HCT116 (cell line): ENCODE measurements at regions not wholly inside any gene's neighbourhood (a gene's known extent, or its start where the extent isn't known, plus 50 kb on each side); places are given as distances from the start of the nearest gene placed in this dataset.

ENCODE experiments used
- ATAC-seq: fragments of 200-7000 bp; cut with Tn5 transposase; 2 replicates; pipeline ENCODE4 v1.9.1; 2020; ENCODE audit warnings: mild to moderate bottlenecking, moderate library complexity
- BruUV-seq: library from RNA; stranded (reverse); fragments of 400-500 nt; replicated peaks from 2 replicates; lab custom pipeline; 2021; lab: Mats Ljungman, UMichigan
- CTCF ChIA-PET: fragments of 300-600 bp; sonication (Branson Sonifier 250); formaldehyde crosslinking; loops from one replicate; lab custom pipeline; 2021; ENCODE audit warnings: antibody characterized with exemption; lab: Charles Lee
- POLR2A ChIA-PET: fragments of 300-600, 350-600 bp; sonication (Branson Sonifier 250); formaldehyde crosslinking; loops from one replicate; lab custom pipeline; 2021; ENCODE audit warnings: antibody characterized with exemption; lab: Charles Lee
- RAD21 ChIA-PET, 2 experiments: fragments of 300-600 bp; sonication (Branson Sonifier 250); formaldehyde crosslinking; loops; one replicate each; lab custom pipeline; 2023; ENCODE audit warnings: low total read pairs in 2 of 2; ENCODE audit not compliant: uncharacterized antibody in 2 of 2, unreplicated experiment in 2 of 2, low non-redundant PET in 1 of 2; lab: Charles Lee
- DNase-seq: peaks from one replicate; pipeline ENCODE4 v3.0.0-alpha.2; 2010; ENCODE audit warnings: low read depth, low spot score
- H2AFZ ChIP-seq: fragments of 200-600 bp; shearing (Covaris generic), sonication (generic); 2 replicates; pipeline ENCODE4 v1.6.1; 2017; ENCODE audit warnings: low read depth, mixed run types, mixed read lengths, antibody characterized with exemption, low read length; ENCODE audit not compliant: poor library complexity, severe bottlenecking
- H3K27ac ChIP-seq: 2 replicates; pipeline ENCODE4 v1.5.1; 2012; ENCODE audit warnings: low read depth, low read length
- H3K27me3 ChIP-seq: fragments of 200-600 bp; sonication (generic); 2 replicates; pipeline ENCODE4 v1.6.1; 2016; ENCODE audit warnings: mixed run types, low read length, mixed read lengths; ENCODE audit not compliant: insufficient read depth
- H3K36me3 ChIP-seq, 2 experiments: fragments of 200-500 bp in 1 of 2; fragments of 200-600 bp in 1 of 2; sonication (Bioruptor generic) in 1 of 2; sonication (generic) in 1 of 2; 2 replicates each; pipeline versions ENCODE4 v1.5.1 to v1.6.1; 2014 to 2016; ENCODE audit warnings: low read length in 2 of 2, inconsistent platforms in 1 of 2, mixed read lengths in 1 of 2, mixed run types in 1 of 2; ENCODE audit not compliant: insufficient read depth in 2 of 2, control insufficient read depth in 1 of 2
- H3K4me1 ChIP-seq, 2 experiments: fragments of 200-600 bp in 1 of 2; sonication (generic) in 1 of 2; 2 replicates each; pipeline versions ENCODE4 v1.5.1 to v1.6.1; 2012 to 2017; ENCODE audit warnings: low read length in 2 of 2, inconsistent platforms in 1 of 2, mild to moderate bottlenecking in 1 of 2, mixed read lengths in 1 of 2, mixed run types in 1 of 2, moderate library complexity in 1 of 2; ENCODE audit not compliant: insufficient read depth in 2 of 2, control insufficient read depth in 1 of 2
- H3K4me2 ChIP-seq: fragments of 200-600 bp; sonication (generic); 2 replicates; pipeline ENCODE4 v1.6.1; 2017; ENCODE audit warnings: mixed run types, low read length, mixed read lengths
- H3K4me3 ChIP-seq, 2 experiments: fragments of 200-600 bp in 1 of 2; sonication (generic) in 1 of 2; replicated peaks in 1 of 2; 2 replicates each; pipeline ENCODE4 v1.5.1; 2011 to 2016; ENCODE audit warnings: low read length in 2 of 2, control low read depth in 1 of 2, low read depth in 1 of 2, mild to moderate bottlenecking in 1 of 2, mixed read lengths in 1 of 2, mixed run types in 1 of 2
- H3K79me2 ChIP-seq: fragments of 200-600 bp; sonication (generic); 2 replicates; pipeline ENCODE4 v1.6.1; 2017; ENCODE audit warnings: mild to moderate bottlenecking, mixed run types, low read length, moderate library complexity, mixed read lengths; ENCODE audit not compliant: insufficient read depth
- H3K9ac ChIP-seq: fragments of 200-600 bp; sonication (generic); 2 replicates; pipeline ENCODE4 v1.6.1; 2016; ENCODE audit warnings: low read length, mixed read lengths
- H3K9me2 ChIP-seq: fragments of 200-600 bp; sonication (generic), shearing (Covaris generic); 2 replicates; pipeline ENCODE4 v1.6.1; 2017; ENCODE audit warnings: mixed run types, mild to moderate bottlenecking, moderate library complexity; ENCODE audit not compliant: insufficient read depth
- H3K9me3 ChIP-seq, 2 experiments: fragments of 200-500 bp in 1 of 2; fragments of 200-600 bp in 1 of 2; sonication (Bioruptor generic) in 1 of 2; sonication (generic) in 1 of 2; 2 replicates each; pipeline ENCODE4 v1.6.1; 2014 to 2017; ENCODE audit warnings: low read length in 2 of 2, mixed read lengths in 2 of 2, inconsistent platforms in 1 of 2, low read depth in 1 of 2, mild to moderate bottlenecking in 1 of 2, mixed run types in 1 of 2, moderate library complexity in 1 of 2; ENCODE audit not compliant: control insufficient read depth in 1 of 2, insufficient read depth in 1 of 2
- H4K20me1 ChIP-seq: fragments of 200-600 bp; sonication (generic), shearing (Covaris generic); 2 replicates; pipeline ENCODE4 v1.6.1; 2017; ENCODE audit warnings: mixed run types, mild to moderate bottlenecking, moderate library complexity; ENCODE audit not compliant: insufficient read depth
- CBX3 ChIP-seq: IDR thresholded peaks from 2 replicates; pipeline ENCODE4 v1.6.1; 2012; ENCODE audit warnings: low read depth
- CEBPB ChIP-seq: IDR thresholded peaks from 2 replicates; pipeline ENCODE4 v1.6.1; 2012; ENCODE audit warnings: low read depth
- EGR1 ChIP-seq: IDR thresholded peaks from 2 replicates; pipeline ENCODE4 v1.6.1; 2012; ENCODE audit warnings: low read depth
- EZH2 ChIP-seq: fragments of 200-600 bp; sonication (generic); IDR thresholded peaks from 2 replicates; pipeline ENCODE4 v1.6.1; 2017; ENCODE audit warnings: antibody characterized with exemption, mixed run types
- FOSL1 ChIP-seq: IDR thresholded peaks from 2 replicates; pipeline ENCODE4 v1.6.1; 2012; ENCODE audit warnings: low read depth
- JUND ChIP-seq: IDR thresholded peaks from 2 replicates; pipeline ENCODE4 v1.6.1; 2012
- RAD21 ChIP-seq: IDR thresholded peaks from 2 replicates; pipeline ENCODE4 v1.6.1; 2012; ENCODE audit warnings: low read depth, mild to moderate bottlenecking
- REST ChIP-seq: IDR thresholded peaks from 2 replicates; pipeline ENCODE4 v1.6.1; 2012; ENCODE audit warnings: low read depth
- TCF7L2 ChIP-seq: IDR thresholded peaks from 2 replicates; pipeline ENCODE4 v1.7.0; 2011; ENCODE audit warnings: borderline replicate concordance, inconsistent platforms; ENCODE audit not compliant: insufficient read depth, insufficient read length; ENCODE audit errors: extremely low read depth
- YY1 ChIP-seq: IDR thresholded peaks from 2 replicates; pipeline ENCODE4 v1.6.1; 2011; ENCODE audit warnings: low read length, low read depth, moderate library complexity, mild to moderate bottlenecking; ENCODE audit not compliant: insufficient replicate concordance; ENCODE audit errors: extremely low read depth
- ZBTB33 ChIP-seq: IDR thresholded peaks from 2 replicates; pipeline ENCODE4 v1.6.1; 2011; ENCODE audit warnings: mild to moderate bottlenecking, low read length, moderate library complexity; ENCODE audit not compliant: insufficient replicate concordance; ENCODE audit errors: extremely low read depth
- ZNF274 ChIP-seq: fragments of 200-500 bp; sonication (Bioruptor generic); IDR thresholded peaks from 2 replicates; pipeline ENCODE4 v1.6.1; 2014; ENCODE audit warnings: mild to moderate bottlenecking, low read depth, low read length, inconsistent platforms
- intact Hi-C: fragments of 100-400 bp; cut with micrococcal nuclease; formaldehyde crosslinking; loops from 2 replicates; pipeline ENCODE4 v1.10.0; 2022

GRCh38 chr16:11424118-11424460, 78.8 kb downstream of the RMI2 start:
- H3K9me3 ChIP-seq = no peaks in the 10 kb centered on the region
- no peak overlapping the region for H3K4me3 ChIP-seq
- ChIA-PET POLR2A (no interaction called here), RAD21 (no interaction called here), CTCF (no interaction called here)
- no peaks in the 10 kb centered on the region for H3K9me2 ChIP-seq
- intact Hi-C loops = no loop called here
- no peaks in the 10 kb centered on the region for H3K4me1 ChIP-seq
- no peak overlapping the region for H3K9ac ChIP-seq
- no peaks in the 10 kb centered on the region for H3K79me2 ChIP-seq
- H3K27me3 ChIP-seq = no peaks in the 10 kb centered on the region
- DNase-seq = no peak
- no TSS peak for BruUV-seq
- no peaks in the 10 kb centered on the region for H4K20me1 ChIP-seq
- H2AFZ ChIP-seq = no peak overlapping the region
- H3K4me2 ChIP-seq = no peak overlapping the region
- H3K27ac ChIP-seq = no peak overlapping the region
- no peak for ATAC-seq
- TF ChIP-seq REST (no peak), JUND (no peak), RAD21 (no peak), CBX3 (no peak), FOSL1 (no peak), YY1 (no peak), TCF7L2 (no peak)
- TF ChIP-seq, all 23 proteins: peak for 0
- H3K36me3 ChIP-seq = no peaks in the 10 kb centered on the region

- no peak overlapping the region for H2AFZ ChIP-seq
- no TSS peak for BruUV-seq
- H3K9me2 ChIP-seq = no peaks in the 10 kb centered on the region
- no peak overlapping the region for H3K4me2 ChIP-seq
- H3K4me1 ChIP-seq = no peaks in the 10 kb centered on the region
- H3K36me3 ChIP-seq = no peaks in the 10 kb centered on the region
- H3K79me2 ChIP-seq = no peaks in the 10 kb centered on the region
- ATAC-seq = no peak
- intact Hi-C loops = no loop called here
- H3K9me3 ChIP-seq = no peaks in the 10 kb centered on the region
- CTCF ChIA-PET = no interaction called here
- RAD21 ChIA-PET = no interaction called here
- H4K20me1 ChIP-seq = no peaks in the 10 kb centered on the region
- POLR2A ChIA-PET = no interaction called here
- no peak overlapping the region for H3K9ac ChIP-seq
- DNase-seq = no peak
- no peaks in the 10 kb centered on the region for H3K27me3 ChIP-seq
- no peak overlapping the region for H3K27ac ChIP-seq
- H3K4me3 ChIP-seq = no peak overlapping the region
- TF ChIP-seq REST (no peak), CEBPB (no peak), EGR1 (no peak), ZBTB33 (no peak), EZH2 (no peak), ZNF274 (no peak)
These were observed 79.9 kb downstream of the RMI2 start for GRCh38 chr16:11425140-11425539.
